Retina (tissue), 1 donor: ENCODE measurements at regions not wholly inside any gene's neighbourhood (a gene's known extent, or its start where the extent isn't known, plus 50 kb on each side); places are given as distances from the start of the nearest gene placed in this dataset.
A peak's percentile ranks its signal among the peaks of the same experiment; 100 is the strongest.

ENCODE experiments used
- DNase-seq: peaks from one replicate; pipeline ENCODE4 v3.0.0-alpha.2; 2016

- DNase-seq: no peak
These were observed 52.3 kb downstream of the PLEKHG1 start for GRCh38 chr6:150651808-150652470.

- DNase-seq: no peak
These were observed 53.3 kb downstream of the PLEKHG1 start for GRCh38 chr6:150652848-150653613.

GRCh38 chr6:150654608-150655007 is 54.9 kb downstream of the PLEKHG1 start:
- no peak for DNase-seq

- no peak for DNase-seq
These were observed 56.5 kb downstream of the PLEKHG1 start for GRCh38 chr6:150656156-150656555.

- DNase-seq: no peak
These were observed 58.7 kb downstream of the PLEKHG1 start for GRCh38 chr6:150658421-150658820.

- DNase-seq: no peak
These were observed 59.5 kb downstream of the PLEKHG1 start for GRCh38 chr6:150659046-150659763.

GRCh38 chr6:150661216-150662007 is 61.7 kb downstream of the PLEKHG1 start:
- no peak for DNase-seq

- DNase-seq: no peak
These were observed 63.1 kb downstream of the PLEKHG1 start for GRCh38 chr6:150662814-150663213.

GRCh38 chr6:150664091-150664490 is 64.4 kb downstream of the PLEKHG1 start:
- DNase-seq: no peak

- no peak for DNase-seq
These were observed 66.4 kb downstream of the PLEKHG1 start for GRCh38 chr6:150666071-150666470.

- no peak for DNase-seq
These were observed 67.7 kb downstream of the PLEKHG1 start for GRCh38 chr6:150667359-150667758.

GRCh38 chr6:150667977-150668716 is 68.5 kb downstream of the PLEKHG1 start:
- peak; percentile 80 for DNase-seq

GRCh38 chr6:150668900-150669302 is 69.2 kb downstream of the PLEKHG1 start:
- peak; percentile 57 for DNase-seq

GRCh38 chr6:150670311-150670710 is 70.6 kb downstream of the PLEKHG1 start:
- DNase-seq: no peak

GRCh38 chr6:150672800-150673199 is 73.1 kb downstream of the PLEKHG1 start:
- DNase-seq: no peak

GRCh38 chr6:150673720-150674346 is 74.1 kb downstream of the PLEKHG1 start:
- no peak for DNase-seq

GRCh38 chr6:150676344-150676743 is 76.7 kb downstream of the PLEKHG1 start:
- no peak for DNase-seq

- DNase-seq: no peak
These were observed 77.1 kb downstream of the PLEKHG1 start for GRCh38 chr6:150676772-150677171.

GRCh38 chr6:150680510-150680909 is 80.8 kb downstream of the PLEKHG1 start:
- DNase-seq: no peak

GRCh38 chr6:150681578-150682395 is 82.1 kb downstream of the PLEKHG1 start:
- no peak for DNase-seq

GRCh38 chr6:150683320-150683719 is 83.6 kb downstream of the PLEKHG1 start:
- no peak for DNase-seq
